ENCODE measurements at regions not wholly inside any gene's neighbourhood (a gene's known extent, or its start where the extent isn't known, plus 50 kb on each side); places are given as distances from the start of the nearest gene placed in this dataset.

DNA sequence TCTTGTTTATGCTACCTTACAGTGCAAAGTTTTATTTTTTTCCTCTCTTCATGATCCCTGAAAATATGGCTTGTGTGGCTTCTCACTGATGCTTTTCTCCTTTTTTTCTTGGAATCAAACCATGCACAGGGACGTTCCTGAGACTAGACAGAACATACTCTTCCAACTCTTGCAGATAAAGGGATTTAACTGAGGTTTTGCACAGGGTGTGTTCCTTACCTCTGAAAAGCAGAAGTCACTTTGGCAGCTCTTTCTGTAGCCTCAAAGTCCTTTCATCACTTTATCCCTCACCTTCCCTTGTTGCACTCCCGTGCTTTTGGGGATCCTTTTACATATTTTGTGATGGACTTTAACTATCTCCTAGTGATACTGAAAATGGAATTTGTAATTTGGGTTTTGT lies 300.1 kb downstream of the SPRY1 start:
- Histone ChIP-seq H3K79me2 (ENCODE audit: control insufficient read depth, insufficient read depth, low read length) (no peaks in the 10 kb centered on the region), H2AFZ (ENCODE audit: control insufficient read depth, low read length) (no peak overlapping the region), H3K9me1 (ENCODE audit: control insufficient read depth, extremely low read depth, insufficient read depth, low read length) (no peaks in the 10 kb centered on the region), H3K9ac (ENCODE audit: control insufficient read depth, extremely low read depth, insufficient read depth, low read length) (no peak overlapping the region), H3K4me1 (ENCODE audit: control insufficient read depth, extremely low read depth, insufficient read depth, low read length) (peaks cover 5% of the 10 kb centered on the region), H3K27ac (ENCODE audit: control insufficient read depth, insufficient read depth, low read length) (no peak overlapping the region), H4K20me1 (ENCODE audit: control insufficient read depth, extremely low read depth, insufficient read depth, low read length) (no peaks in the 10 kb centered on the region), H3K9me3 (ENCODE audit: control insufficient read depth, low read depth, low read length) (no peaks in the 10 kb centered on the region), H3K27me3 (ENCODE audit: control insufficient read depth, extremely low read depth, insufficient read depth, low read length) (no peaks in the 10 kb centered on the region), H3K4me2 (ENCODE audit: control insufficient read depth, extremely low read depth, insufficient read depth, low read depth, low read length) (no peak overlapping the region), H3K36me3 (ENCODE audit: control insufficient read depth in 2 of 2, extremely low read depth in 1 of 2, insufficient read depth in 2 of 2, low read length in 2 of 2) (no peaks in the 10 kb centered on the region), H3K4me3 (ENCODE audit: control insufficient read depth in 2 of 3, extremely low read depth in 1 of 3, insufficient read depth in 2 of 3, low read depth in 1 of 3, low read length in 3 of 3) (no peak overlapping the region)
- DNase-seq (ENCODE audit: low read depth, low spot score) (no peak), FAIRE-seq (no peak)
- dilution Hi-C loops (cut with MboI; ENCODE audit: extremely low pct_ligation_motif_present, low sequenced_read_pairs), result no loop called here
- TF ChIP-seq, protein P1, sequence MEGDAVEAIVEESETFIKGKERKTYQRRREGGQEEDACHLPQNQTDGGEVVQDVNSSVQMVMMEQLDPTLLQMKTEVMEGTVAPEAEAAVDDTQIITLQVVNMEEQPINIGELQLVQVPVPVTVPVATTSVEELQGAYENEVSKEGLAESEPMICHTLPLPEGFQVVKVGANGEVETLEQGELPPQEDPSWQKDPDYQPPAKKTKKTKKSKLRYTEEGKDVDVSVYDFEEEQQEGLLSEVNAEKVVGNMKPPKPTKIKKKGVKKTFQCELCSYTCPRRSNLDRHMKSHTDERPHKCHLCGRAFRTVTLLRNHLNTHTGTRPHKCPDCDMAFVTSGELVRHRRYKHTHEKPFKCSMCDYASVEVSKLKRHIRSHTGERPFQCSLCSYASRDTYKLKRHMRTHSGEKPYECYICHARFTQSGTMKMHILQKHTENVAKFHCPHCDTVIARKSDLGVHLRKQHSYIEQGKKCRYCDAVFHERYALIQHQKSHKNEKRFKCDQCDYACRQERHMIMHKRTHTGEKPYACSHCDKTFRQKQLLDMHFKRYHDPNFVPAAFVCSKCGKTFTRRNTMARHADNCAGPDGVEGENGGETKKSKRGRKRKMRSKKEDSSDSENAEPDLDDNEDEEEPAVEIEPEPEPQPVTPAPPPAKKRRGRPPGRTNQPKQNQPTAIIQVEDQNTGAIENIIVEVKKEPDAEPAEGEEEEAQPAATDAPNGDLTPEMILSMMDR (optimal IDR thresholded peaks at IDR 0.05 in 1 of 3, IDR thresholded peaks at IDR 0.05 in 1 of 3, conservative IDR thresholded peaks at IDR 0.05 in 1 of 3; ENCODE audit: extremely low read depth in 1 of 3, insufficient read depth in 2 of 3, low read length in 3 of 3), result no peak

DNA sequence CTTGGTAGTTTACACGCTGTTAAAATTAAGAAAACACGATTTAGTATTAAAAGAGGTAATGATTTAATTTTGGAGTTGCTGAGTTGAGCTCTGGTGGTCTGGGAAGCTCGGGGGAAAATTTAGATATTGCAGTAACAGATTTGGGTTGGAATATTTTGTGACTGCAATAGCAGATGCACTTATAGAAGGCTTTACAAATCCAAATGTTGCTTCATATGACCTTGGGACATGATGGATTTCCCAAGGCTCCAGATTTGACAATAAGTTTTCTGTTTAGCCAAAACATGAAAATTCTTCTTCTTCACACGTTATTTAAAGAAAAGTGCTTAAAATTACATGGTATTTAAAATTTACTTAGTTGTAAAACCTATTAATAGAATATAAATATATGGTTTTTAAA lies 302.0 kb downstream of the SPRY1 start:
- FAIRE-seq (no peak), DNase-seq (ENCODE audit: low read depth, low spot score) (no peak)
- Histone ChIP-seq H3K4me3 (ENCODE audit: control insufficient read depth in 2 of 3, extremely low read depth in 1 of 3, insufficient read depth in 2 of 3, low read depth in 1 of 3, low read length in 3 of 3) (no peak overlapping the region), H3K4me2 (ENCODE audit: control insufficient read depth, extremely low read depth, insufficient read depth, low read depth, low read length) (no peak overlapping the region), H3K79me2 (ENCODE audit: control insufficient read depth, insufficient read depth, low read length) (no peaks in the 10 kb centered on the region), H4K20me1 (ENCODE audit: control insufficient read depth, extremely low read depth, insufficient read depth, low read length) (no peaks in the 10 kb centered on the region), H3K9me1 (ENCODE audit: control insufficient read depth, extremely low read depth, insufficient read depth, low read length) (no peaks in the 10 kb centered on the region), H3K4me1 (ENCODE audit: control insufficient read depth, extremely low read depth, insufficient read depth, low read length) (peaks cover 5% of the 10 kb centered on the region), H3K27ac (ENCODE audit: control insufficient read depth, insufficient read depth, low read length) (no peak overlapping the region), H3K9me3 (ENCODE audit: control insufficient read depth, low read depth, low read length) (no peaks in the 10 kb centered on the region), H3K27me3 (ENCODE audit: control insufficient read depth, extremely low read depth, insufficient read depth, low read length) (no peaks in the 10 kb centered on the region), H3K36me3 (ENCODE audit: control insufficient read depth in 2 of 2, extremely low read depth in 1 of 2, insufficient read depth in 2 of 2, low read length in 2 of 2) (no peaks in the 10 kb centered on the region), H2AFZ (ENCODE audit: control insufficient read depth, low read length) (no peak overlapping the region), H3K9ac (ENCODE audit: control insufficient read depth, extremely low read depth, insufficient read depth, low read length) (no peak overlapping the region)
- no peak for TF ChIP-seq EZH2 (IDR thresholded peaks at IDR 0.05; ENCODE audit: low read length)
- TF ChIP-seq, protein P1 (optimal IDR thresholded peaks at IDR 0.05 in 1 of 3, IDR thresholded peaks at IDR 0.05 in 1 of 3, conservative IDR thresholded peaks at IDR 0.05 in 1 of 3; ENCODE audit: extremely low read depth in 1 of 3, insufficient read depth in 2 of 3, low read length in 3 of 3), result no peak
- dilution Hi-C loops (cut with MboI; ENCODE audit: extremely low pct_ligation_motif_present, low sequenced_read_pairs), result no loop called here
